BJ (cell line): ENCODE measurements at regions not wholly inside any gene's neighbourhood (a gene's known extent, or its start where the extent isn't known, plus 50 kb on each side); places are given as distances from the start of the nearest gene placed in this dataset.

Experiments
- CTCF ChIA-PET: fragments of 350-600 bp; formaldehyde crosslinking; extraction: SDS; loops from one replicate; lab custom pipeline; 2021; ENCODE audit warnings: antibody characterized with exemption, inconsistent platforms; lab: Yijun Ruan, JAX
- POLR2A ChIA-PET: fragments of 300-600 bp; sonication (Branson Sonifier 250); formaldehyde crosslinking; extraction: SDS; loops from one replicate; lab custom pipeline; 2021; ENCODE audit warnings: antibody characterized with exemption; lab: Charles Lee
- DNase-seq: peaks from one replicate; pipeline ENCODE4 v3.0.0-alpha.2; 2011; ENCODE audit warnings: low read depth
- H3K27me3 ChIP-seq: 2 replicates; pipeline ENCODE4 v1.6.0; 2011; ENCODE audit warnings: low read length; ENCODE audit not compliant: control insufficient read depth, insufficient read depth
- H3K36me3 ChIP-seq: 2 replicates; pipeline ENCODE4 v1.5.1; 2011; ENCODE audit warnings: low read length; ENCODE audit not compliant: control insufficient read depth, insufficient read depth
- H3K4me3 ChIP-seq: 2 replicates; pipeline ENCODE4 v1.5.1; 2011; ENCODE audit warnings: low read depth, mild to moderate bottlenecking, control low read depth, low read length
- CTCF ChIP-seq: IDR thresholded peaks from 2 replicates; pipeline ENCODE4 v1.5.1; 2011; ENCODE audit warnings: low read depth, mild to moderate bottlenecking, control low read depth, inconsistent platforms, low read length, moderate library complexity; ENCODE audit not compliant: insufficient read depth

GRCh38 chr12:28973491-28973890, 175.6 kb upstream of the FAR2 start:
- H3K27me3 ChIP-seq, result no peaks in the 10 kb centered on the region
- no peak for DNase-seq
- H3K4me3 ChIP-seq, result no peak overlapping the region
- ChIA-PET CTCF (interaction anchor here (2.1 kb wide), 1 partner anchor 10 kb away, joined by 6 read pairs; no protein-coding TSS in a partner anchor), POLR2A (interaction anchor here (0.6 kb wide), 1 partner anchor 1074 kb away, joined by 3 read pairs; no protein-coding TSS in a partner anchor)
- H3K36me3 ChIP-seq, result no peaks in the 10 kb centered on the region
- no peak for TF ChIP-seq CTCF

GRCh38 chr12:28974166-28974565, 174.9 kb upstream of the FAR2 start:
- Histone ChIP-seq H3K36me3 (no peaks in the 10 kb centered on the region), H3K27me3 (no peaks in the 10 kb centered on the region), H3K4me3 (no peak overlapping the region)
- POLR2A ChIA-PET, result no interaction called here
- no peak for TF ChIP-seq CTCF
- no peak for DNase-seq
- CTCF ChIA-PET, result no interaction called here

GRCh38 chr12:28974883-28975282, 174.2 kb upstream of the FAR2 start:
- no peak for TF ChIP-seq CTCF
- DNase-seq, result no peak
- Histone ChIP-seq H3K36me3 (no peaks in the 10 kb centered on the region), H3K27me3 (no peaks in the 10 kb centered on the region), H3K4me3 (no peak overlapping the region)
- ChIA-PET CTCF (no interaction called here), POLR2A (no interaction called here)

GRCh38 chr12:28975564-28976340, 173.3 kb upstream of the FAR2 start:
- CTCF ChIA-PET, result no interaction called here
- H3K27me3 ChIP-seq, result no peaks in the 10 kb centered on the region
- DNase-seq, result no peak
- no peak overlapping the region for H3K4me3 ChIP-seq
- no peak for TF ChIP-seq CTCF
- no peaks in the 10 kb centered on the region for H3K36me3 ChIP-seq
- POLR2A ChIA-PET, result no interaction called here

GRCh38 chr12:28980436-28980835, 168.6 kb upstream of the FAR2 start:
- CTCF ChIA-PET, result no interaction called here
- H3K4me3 ChIP-seq, result no peak overlapping the region
- TF ChIP-seq CTCF, result no peak
- no peaks in the 10 kb centered on the region for H3K36me3 ChIP-seq
- no peak for DNase-seq
- POLR2A ChIA-PET, result no interaction called here
- no peaks in the 10 kb centered on the region for H3K27me3 ChIP-seq
